GM10266 (cell line): ENCODE measurements at regions not wholly inside any gene's neighbourhood (a gene's known extent, or its start where the extent isn't known, plus 50 kb on each side); places are given as distances from the start of the nearest gene placed in this dataset.

Experiments used
- DNase-seq: peaks from one replicate; pipeline ENCODE4 v3.0.0; 2012; ENCODE audit errors: extremely low spot score
- CTCF ChIP-seq: IDR thresholded peaks from 2 replicates; pipeline ENCODE4 v1.5.1; 2012; ENCODE audit warnings: mild to moderate bottlenecking, low read depth; ENCODE audit not compliant: control insufficient read depth, insufficient read depth; ENCODE audit errors: missing control alignments

DNA sequence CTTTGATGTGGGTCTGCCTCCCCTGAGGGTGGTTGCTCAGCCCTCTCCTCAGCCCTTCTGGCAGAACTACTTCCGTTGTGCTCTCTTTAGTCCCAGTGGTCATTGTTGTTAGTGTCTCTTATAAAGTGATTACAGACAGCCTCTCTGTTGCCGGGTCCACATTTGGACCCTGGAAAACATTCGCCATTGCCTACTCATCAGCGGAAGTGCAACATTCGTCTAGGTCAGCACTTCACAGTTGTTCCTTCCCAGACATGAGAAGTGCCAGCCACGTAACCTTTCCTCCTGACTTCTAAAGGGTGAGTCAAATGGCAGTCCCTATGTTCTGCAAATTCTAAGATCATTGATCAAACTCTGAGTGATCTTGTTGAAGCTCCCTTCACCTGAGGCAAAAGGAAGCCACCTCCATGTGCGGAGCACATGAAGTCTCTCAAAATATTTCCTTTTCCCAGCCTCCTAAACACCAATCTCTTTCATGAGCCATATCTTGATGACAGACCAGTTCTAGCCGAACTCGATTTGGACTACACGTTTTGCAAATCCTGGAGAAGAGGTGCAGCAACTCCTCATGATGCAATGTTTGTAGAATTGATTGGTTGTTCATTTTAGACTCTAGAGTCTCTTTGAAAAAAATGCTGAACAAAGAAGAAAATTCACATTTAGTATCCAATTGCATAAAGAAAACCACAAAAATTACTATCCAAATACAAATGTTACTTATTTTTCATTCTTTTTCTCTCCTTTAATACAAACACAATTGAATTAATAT, 163.8 kb downstream of the RPL10L start:
- no peak for DNase-seq
- no peak for TF ChIP-seq CTCF

GRCh38 chr14:46482200-46482599, 169.4 kb downstream of the RPL10L start:
- no peak for TF ChIP-seq CTCF
- no peak for DNase-seq

DNA sequence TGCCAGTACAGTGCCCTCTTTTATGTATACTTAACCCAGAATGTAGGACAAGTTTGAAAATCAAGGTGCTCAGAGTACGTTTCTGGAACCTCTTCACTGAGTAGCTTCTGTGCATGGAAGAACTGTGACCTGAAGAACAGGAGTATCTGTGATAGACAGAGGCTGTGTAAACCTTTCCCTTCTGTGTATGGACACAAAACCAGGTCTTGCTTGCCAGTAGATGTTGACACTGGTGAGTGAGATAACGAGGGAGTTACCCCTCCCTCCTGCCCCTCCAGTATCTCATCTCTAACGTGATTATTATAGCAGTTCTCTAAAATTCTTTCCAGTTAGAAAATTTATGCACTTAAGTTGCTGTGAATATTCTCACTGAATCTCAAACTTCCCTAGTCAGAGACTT, 170.8 kb downstream of the RPL10L start:
- no peak for TF ChIP-seq CTCF

GRCh38 chr14:46472261-46472660, 179.3 kb downstream of the RPL10L start:
- DNase-seq = no peak
- TF ChIP-seq CTCF = no peak

More for the DNA sequence above, 170.8 kb downstream of the RPL10L start:
- DNase-seq = no peak

DNA sequence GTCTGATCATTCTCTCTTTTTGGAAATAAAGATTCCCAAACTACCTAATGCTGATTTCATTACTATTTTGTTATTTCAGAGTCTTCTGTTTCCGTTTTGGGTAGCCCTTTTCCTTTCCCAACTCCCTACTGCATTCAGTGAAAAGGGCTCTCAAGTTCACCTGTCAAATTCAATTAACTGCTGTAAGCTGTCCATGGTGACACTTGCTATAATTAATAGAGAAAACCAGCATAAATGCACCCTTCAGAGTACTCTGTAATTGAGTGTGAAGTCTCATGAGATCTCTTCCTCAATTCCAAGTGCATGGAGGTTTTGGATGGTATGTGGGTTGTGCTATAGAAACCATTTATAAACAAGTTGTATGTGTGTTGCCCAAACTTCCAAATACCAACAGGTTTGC, 187.2 kb downstream of the RPL10L start:
- no peak for TF ChIP-seq CTCF
- DNase-seq = no peak

GRCh38 chr14:46451800-46452199, 199.8 kb downstream of the RPL10L start:
- no peak for TF ChIP-seq CTCF
- DNase-seq = no peak

- no peak for DNase-seq
- TF ChIP-seq CTCF = no peak
These were observed 206.9 kb downstream of the RPL10L start for GRCh38 chr14:46444666-46445065.
